Liver (tissue), 3 donors: ENCODE measurements at regions not wholly inside any gene's neighbourhood (a gene's known extent, or its start where the extent isn't known, plus 50 kb on each side); places are given as distances from the start of the nearest gene placed in this dataset.

Experiments used
- HNF4A ChIP-seq, 2 donors: conservative IDR thresholded peaks; 2 replicates each; pipeline ENCODE4 v1.6.1; 2016; ENCODE audit warnings: antibody characterized with exemption in 2 of 2, mild to moderate bottlenecking in 2 of 2
- JUND ChIP-seq, 2 donors: IDR thresholded peaks; 2 replicates each; pipeline ENCODE4 v1.6.1; 2016; ENCODE audit warnings: antibody characterized with exemption in 2 of 2
- RAD21 ChIP-seq, 2 donors: IDR thresholded peaks; 2 replicates each; pipeline ENCODE4 v1.6.1; 2016; ENCODE audit warnings: antibody characterized with exemption in 2 of 2, mild to moderate bottlenecking in 2 of 2
- RXRA ChIP-seq, 2 donors: IDR thresholded peaks; 2 replicates each; pipeline ENCODE4 v1.6.1; 2017 to 2018; ENCODE audit warnings: antibody characterized with exemption in 2 of 2, mild to moderate bottlenecking in 1 of 2
- TF ChIP-seq, protein P1 (sequence below): fragments of 150-350 bp; IDR thresholded peaks from 2 replicates; pipeline ENCODE4 v1.5.1; 2017; ENCODE audit warnings: improper control_type of control experiment, low read depth, low read length; ENCODE audit not compliant: missing input control
- donor health status: healthy.
- donor health status: healthy.

DNA sequence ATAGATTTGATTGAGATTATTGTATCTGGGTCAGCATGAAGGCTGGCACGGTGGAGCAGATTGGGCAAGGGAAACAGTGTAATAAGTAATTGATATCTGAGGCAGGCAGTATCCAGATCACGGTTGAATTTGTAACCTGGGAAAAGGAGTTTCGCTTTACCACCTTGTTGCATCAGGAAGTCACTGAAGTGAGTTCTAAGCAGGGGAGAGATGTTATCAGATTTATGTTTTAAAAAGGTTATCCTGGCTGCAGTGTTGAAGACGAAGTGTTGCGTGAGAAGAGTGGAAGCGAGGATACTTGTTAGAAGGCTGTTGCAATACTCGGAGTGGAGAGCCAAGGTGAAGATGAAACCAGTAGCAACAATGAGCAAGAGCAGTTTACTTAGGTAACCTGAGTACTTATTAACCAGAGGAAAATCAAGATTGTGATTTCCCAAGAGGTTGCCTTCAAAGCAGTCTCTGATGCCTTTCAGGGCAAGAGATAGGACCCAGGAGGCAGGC lies 77.8 kb downstream of the LHX9 start:
- TF ChIP-seq RAD21 (IDR thresholded peaks at IDR 0.05) = peak; percentile 13 to 31
- TF ChIP-seq, protein P1, sequence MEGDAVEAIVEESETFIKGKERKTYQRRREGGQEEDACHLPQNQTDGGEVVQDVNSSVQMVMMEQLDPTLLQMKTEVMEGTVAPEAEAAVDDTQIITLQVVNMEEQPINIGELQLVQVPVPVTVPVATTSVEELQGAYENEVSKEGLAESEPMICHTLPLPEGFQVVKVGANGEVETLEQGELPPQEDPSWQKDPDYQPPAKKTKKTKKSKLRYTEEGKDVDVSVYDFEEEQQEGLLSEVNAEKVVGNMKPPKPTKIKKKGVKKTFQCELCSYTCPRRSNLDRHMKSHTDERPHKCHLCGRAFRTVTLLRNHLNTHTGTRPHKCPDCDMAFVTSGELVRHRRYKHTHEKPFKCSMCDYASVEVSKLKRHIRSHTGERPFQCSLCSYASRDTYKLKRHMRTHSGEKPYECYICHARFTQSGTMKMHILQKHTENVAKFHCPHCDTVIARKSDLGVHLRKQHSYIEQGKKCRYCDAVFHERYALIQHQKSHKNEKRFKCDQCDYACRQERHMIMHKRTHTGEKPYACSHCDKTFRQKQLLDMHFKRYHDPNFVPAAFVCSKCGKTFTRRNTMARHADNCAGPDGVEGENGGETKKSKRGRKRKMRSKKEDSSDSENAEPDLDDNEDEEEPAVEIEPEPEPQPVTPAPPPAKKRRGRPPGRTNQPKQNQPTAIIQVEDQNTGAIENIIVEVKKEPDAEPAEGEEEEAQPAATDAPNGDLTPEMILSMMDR = no peak
- TF ChIP-seq JUND (IDR thresholded peaks at IDR 0.05) = peak; percentile 80 to 87
- peak; percentile 71 to 85 for TF ChIP-seq HNF4A (conservative IDR thresholded peaks at IDR 0.05)
- peak; percentile 76 to 82 for TF ChIP-seq RXRA (IDR thresholded peaks at IDR 0.05)
